ENCODE measurements at regions not wholly inside any gene's neighbourhood (a gene's known extent, or its start where the extent isn't known, plus 50 kb on each side); places are given as distances from the start of the nearest gene placed in this dataset.

GRCh38 chr5:89041249-89041779, 158.3 kb upstream of the MEF2C start:
- DNase-seq (ENCODE audit: low read depth, low spot score) (no peak), ATAC-seq (no peak)
- ChIA-PET POLR2A (interaction anchor here (0.6 kb wide), 1 partner anchor 14 kb away, joined by 3 read pairs; no protein-coding TSS in a partner anchor), CTCF (no interaction called here)
- in situ Hi-C loops (cut with HindIII; ENCODE audit: low pct_unique_long_range_greater_than_20kb, low sequenced_read_pairs) (no loop called here), intact Hi-C loops (cut with micrococcal nuclease; ENCODE audit: unreplicated experiment) (no loop called here)
- TF ChIP-seq, protein P1, sequence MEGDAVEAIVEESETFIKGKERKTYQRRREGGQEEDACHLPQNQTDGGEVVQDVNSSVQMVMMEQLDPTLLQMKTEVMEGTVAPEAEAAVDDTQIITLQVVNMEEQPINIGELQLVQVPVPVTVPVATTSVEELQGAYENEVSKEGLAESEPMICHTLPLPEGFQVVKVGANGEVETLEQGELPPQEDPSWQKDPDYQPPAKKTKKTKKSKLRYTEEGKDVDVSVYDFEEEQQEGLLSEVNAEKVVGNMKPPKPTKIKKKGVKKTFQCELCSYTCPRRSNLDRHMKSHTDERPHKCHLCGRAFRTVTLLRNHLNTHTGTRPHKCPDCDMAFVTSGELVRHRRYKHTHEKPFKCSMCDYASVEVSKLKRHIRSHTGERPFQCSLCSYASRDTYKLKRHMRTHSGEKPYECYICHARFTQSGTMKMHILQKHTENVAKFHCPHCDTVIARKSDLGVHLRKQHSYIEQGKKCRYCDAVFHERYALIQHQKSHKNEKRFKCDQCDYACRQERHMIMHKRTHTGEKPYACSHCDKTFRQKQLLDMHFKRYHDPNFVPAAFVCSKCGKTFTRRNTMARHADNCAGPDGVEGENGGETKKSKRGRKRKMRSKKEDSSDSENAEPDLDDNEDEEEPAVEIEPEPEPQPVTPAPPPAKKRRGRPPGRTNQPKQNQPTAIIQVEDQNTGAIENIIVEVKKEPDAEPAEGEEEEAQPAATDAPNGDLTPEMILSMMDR (IDR thresholded peaks at IDR 0.05), result no peak
- TF ChIP-seq SIN3A (IDR thresholded peaks at IDR 0.05; ENCODE audit: borderline replicate concordance, insufficient read depth, low read depth, low read length) (no peak), REST (IDR thresholded peaks at IDR 0.05; ENCODE audit: insufficient read depth in 1 of 2, low read depth in 2 of 2, low read length in 1 of 2) (no peak)
- Histone ChIP-seq H3K4me1 (ENCODE audit: control insufficient read depth, insufficient read depth, low read length) (no peaks in the 10 kb centered on the region), H3K27me3 (ENCODE audit: control insufficient read depth, insufficient read depth, low read length) (no peaks in the 10 kb centered on the region), H3K9me3 (ENCODE audit: control insufficient read depth, insufficient read depth, low read depth, low read length) (no peaks in the 10 kb centered on the region), H3K36me3 (ENCODE audit: control insufficient read depth, insufficient read depth, low read length) (no peaks in the 10 kb centered on the region), H3K27ac (ENCODE audit: low read length) (no peak overlapping the region), H3K4me3 (ENCODE audit: low read depth in 2 of 2, low read length in 2 of 2) (no peak overlapping the region)
- BruUV-seq (replicated peaks), result no TSS peak

- Histone ChIP-seq H3K9me3 (ENCODE audit: control insufficient read depth, insufficient read depth, low read depth, low read length) (no peaks in the 10 kb centered on the region), H3K36me3 (ENCODE audit: control insufficient read depth, insufficient read depth, low read length) (no peaks in the 10 kb centered on the region; the same call in 1 of the 2 replicates), H3K4me3 (ENCODE audit: low read depth in 2 of 2, low read length in 2 of 2) (no peak overlapping the region), H3K27me3 (ENCODE audit: control insufficient read depth, insufficient read depth, low read length) (no peaks in the 10 kb centered on the region), H3K4me1 (ENCODE audit: control insufficient read depth, insufficient read depth, low read length) (no peaks in the 10 kb centered on the region), H3K27ac (ENCODE audit: low read length) (no peak overlapping the region)
- peak; percentile 87 for ATAC-seq
- DNase-seq (ENCODE audit: low read depth, low spot score), result no peak
- no TSS peak for BruUV-seq (replicated peaks)
- intact Hi-C loops (cut with micrococcal nuclease; ENCODE audit: unreplicated experiment) (no loop called here), in situ Hi-C loops (cut with HindIII; ENCODE audit: low pct_unique_long_range_greater_than_20kb, low sequenced_read_pairs) (no loop called here)
- POLR2A ChIA-PET, result no interaction called here
- TF ChIP-seq POLR2AphosphoS5 (IDR thresholded peaks at IDR 0.05; ENCODE audit: low read depth, low read length), result no peak
- no peak for TF ChIP-seq REST (IDR thresholded peaks at IDR 0.05; ENCODE audit: insufficient read depth in 1 of 2, low read depth in 2 of 2, low read length in 1 of 2)
- no peak for TF ChIP-seq SIN3A (IDR thresholded peaks at IDR 0.05; ENCODE audit: borderline replicate concordance, insufficient read depth, low read depth, low read length)
- TF ChIP-seq, protein P1 (IDR thresholded peaks at IDR 0.05), result no peak
- TF ChIP-seq TCF7L2 (IDR thresholded peaks at IDR 0.05; ENCODE audit: low read depth, low read length), result no peak
- CTCF ChIA-PET, result no interaction called here
Observed at GRCh38 chr5:89036704-89037489, 153.9 kb upstream of the MEF2C start.
